ENCODE measurements at regions not wholly inside any gene's neighbourhood (a gene's known extent, or its start where the extent isn't known, plus 50 kb on each side); places are given as distances from the start of the nearest gene placed in this dataset.
"Not testable (repeated sequence)": the region's sequence is repeated elsewhere in the genome, so short reads cannot be mapped to it uniquely, and the experiment has no call there.

DNA sequence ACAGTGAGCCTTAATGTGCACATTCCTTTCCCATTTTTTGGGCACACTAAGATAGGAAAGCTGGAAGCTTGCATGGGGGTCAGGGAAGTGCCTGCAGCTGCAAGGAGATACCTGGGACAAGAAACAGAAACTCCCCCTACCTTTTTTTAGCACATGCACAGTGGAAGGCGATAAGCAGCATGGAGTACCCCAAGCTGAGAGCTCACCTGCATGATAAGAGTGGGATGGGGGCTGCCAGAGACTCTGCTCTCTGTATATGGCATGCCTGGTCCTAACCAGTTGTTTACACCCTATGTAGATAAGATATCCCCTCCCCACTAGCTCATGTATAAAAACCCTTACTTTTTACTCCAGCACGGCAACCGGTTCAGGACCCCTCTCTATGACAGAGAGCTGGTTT, 135.9 kb downstream of the TENT5D start:
- intact Hi-C loops (cut with micrococcal nuclease), result no loop called here
- no peak for DNase-seq
- H3K4me3 ChIP-seq, result no peak overlapping the region
- no peaks in the 10 kb centered on the region for H3K9me3 ChIP-seq (replicated peaks)
- TF ChIP-seq, protein P1, sequence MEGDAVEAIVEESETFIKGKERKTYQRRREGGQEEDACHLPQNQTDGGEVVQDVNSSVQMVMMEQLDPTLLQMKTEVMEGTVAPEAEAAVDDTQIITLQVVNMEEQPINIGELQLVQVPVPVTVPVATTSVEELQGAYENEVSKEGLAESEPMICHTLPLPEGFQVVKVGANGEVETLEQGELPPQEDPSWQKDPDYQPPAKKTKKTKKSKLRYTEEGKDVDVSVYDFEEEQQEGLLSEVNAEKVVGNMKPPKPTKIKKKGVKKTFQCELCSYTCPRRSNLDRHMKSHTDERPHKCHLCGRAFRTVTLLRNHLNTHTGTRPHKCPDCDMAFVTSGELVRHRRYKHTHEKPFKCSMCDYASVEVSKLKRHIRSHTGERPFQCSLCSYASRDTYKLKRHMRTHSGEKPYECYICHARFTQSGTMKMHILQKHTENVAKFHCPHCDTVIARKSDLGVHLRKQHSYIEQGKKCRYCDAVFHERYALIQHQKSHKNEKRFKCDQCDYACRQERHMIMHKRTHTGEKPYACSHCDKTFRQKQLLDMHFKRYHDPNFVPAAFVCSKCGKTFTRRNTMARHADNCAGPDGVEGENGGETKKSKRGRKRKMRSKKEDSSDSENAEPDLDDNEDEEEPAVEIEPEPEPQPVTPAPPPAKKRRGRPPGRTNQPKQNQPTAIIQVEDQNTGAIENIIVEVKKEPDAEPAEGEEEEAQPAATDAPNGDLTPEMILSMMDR (IDR thresholded peaks at IDR 0.05; ENCODE audit: borderline replicate concordance), result no peak
- H3K27me3 ChIP-seq (ENCODE audit: low read depth), result no peaks in the 10 kb centered on the region
- no peak overlapping the region for H3K27ac ChIP-seq (replicated peaks)
- no peaks in the 10 kb centered on the region for H3K36me3 ChIP-seq
- H3K4me1 ChIP-seq, result no peaks in the 10 kb centered on the region

- Histone ChIP-seq H3K9me3 (replicated peaks) (no peaks in the 10 kb centered on the region), H3K36me3 (no peaks in the 10 kb centered on the region), H3K27me3 (ENCODE audit: low read depth) (no peaks in the 10 kb centered on the region), H3K4me3 (no peak overlapping the region), H3K4me1 (no peaks in the 10 kb centered on the region), H3K27ac (replicated peaks) (no peak overlapping the region)
- DNase-seq, result no peak
- TF ChIP-seq, protein P1 (IDR thresholded peaks at IDR 0.05; ENCODE audit: borderline replicate concordance), result no peak
- intact Hi-C loops (cut with micrococcal nuclease), result no loop called here
Measured at GRCh38 chrX:80572636-80573035, 152.4 kb downstream of the TENT5D start.

GRCh38 chrX:80573275-80573674, 153.0 kb downstream of the TENT5D start:
- Histone ChIP-seq H3K9me3 (replicated peaks) (no peaks in the 10 kb centered on the region), H3K36me3 (no peaks in the 10 kb centered on the region), H3K4me1 (no peaks in the 10 kb centered on the region), H3K4me3 (no peak overlapping the region), H3K27me3 (ENCODE audit: low read depth) (no peaks in the 10 kb centered on the region), H3K27ac (replicated peaks) (no peak overlapping the region)
- intact Hi-C loops (cut with micrococcal nuclease), result no loop called here
- TF ChIP-seq, protein P1 (IDR thresholded peaks at IDR 0.05; ENCODE audit: borderline replicate concordance), result no peak
- no peak for DNase-seq

- H3K27ac ChIP-seq (replicated peaks); intact Hi-C loops (cut with micrococcal nuclease); H3K4me1 ChIP-seq; H3K36me3 ChIP-seq; DNase-seq; H3K27me3 ChIP-seq (ENCODE audit: low read depth); H3K4me3 ChIP-seq; H3K9me3 ChIP-seq (replicated peaks): not testable (repeated sequence)
Measured at GRCh38 chrX:80574486-80575086, 154.3 kb downstream of the TENT5D start.

DNA sequence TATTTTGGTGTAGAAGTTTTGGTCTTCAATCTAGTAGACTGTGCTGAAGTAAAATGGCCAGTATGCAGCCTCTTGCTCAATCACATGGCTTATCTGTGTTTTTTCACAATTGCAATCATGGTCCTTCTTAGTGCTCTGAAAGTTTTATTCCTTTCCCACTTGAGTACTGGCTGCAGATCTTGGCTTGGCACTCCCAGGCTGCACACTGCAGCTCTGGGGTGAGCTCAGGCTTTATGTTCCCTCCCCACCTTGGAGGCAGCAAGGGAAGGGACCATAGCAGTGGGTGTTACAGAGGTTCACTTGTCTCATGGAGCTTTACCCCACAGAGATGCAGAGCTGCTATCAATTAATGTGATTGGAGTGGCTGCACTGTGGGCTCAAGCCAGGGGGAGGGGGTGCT, 156.0 kb downstream of the TENT5D start:
- Histone ChIP-seq H3K4me3 (no peak overlapping the region), H3K36me3 (no peaks in the 10 kb centered on the region), H3K27ac (replicated peaks) (no peak overlapping the region), H3K4me1 (no peaks in the 10 kb centered on the region), H3K9me3 (replicated peaks) (no peaks in the 10 kb centered on the region), H3K27me3 (ENCODE audit: low read depth) (no peaks in the 10 kb centered on the region)
- intact Hi-C loops (cut with micrococcal nuclease), result no loop called here
- TF ChIP-seq, protein P1 (IDR thresholded peaks at IDR 0.05; ENCODE audit: borderline replicate concordance), result no peak
- no peak for DNase-seq

GRCh38 chrX:80576806-80577533, 156.7 kb downstream of the TENT5D start:
- TF ChIP-seq, protein P1 (IDR thresholded peaks at IDR 0.05; ENCODE audit: borderline replicate concordance), result no peak
- intact Hi-C loops (cut with micrococcal nuclease), result no loop called here
- DNase-seq, result no peak
- Histone ChIP-seq H3K4me3 (no peak overlapping the region), H3K4me1 (no peaks in the 10 kb centered on the region), H3K36me3 (no peaks in the 10 kb centered on the region), H3K9me3 (replicated peaks) (no peaks in the 10 kb centered on the region), H3K27ac (replicated peaks) (no peak overlapping the region), H3K27me3 (ENCODE audit: low read depth) (no peaks in the 10 kb centered on the region)

All from left ventricle myocardium inferior (tissue), 1 donor.